SK-N-SH (cell line): ENCODE measurements at regions not wholly inside any gene's neighbourhood (a gene's known extent, or its start where the extent isn't known, plus 50 kb on each side); places are given as distances from the start of the nearest gene placed in this dataset.

ENCODE experiments used
- CTCF ChIA-PET: fragments of 300-600, 350-600 bp; formaldehyde crosslinking; extraction: SDS; loops from one replicate; lab custom pipeline; 2021; lab: Yijun Ruan, JAX
- POLR2A ChIA-PET: fragments of 350-600 bp; sonication (Branson Sonifier 250); formaldehyde crosslinking; extraction: SDS; loops from one replicate; lab custom pipeline; 2020; ENCODE audit warnings: antibody characterized with exemption, inconsistent platforms; lab: Yijun Ruan, JAX
- DNase-seq: peaks from one replicate; pipeline ENCODE4 v3.0.0; 2012
- H2AFZ ChIP-seq: fragments of 200-600 bp; sonication (generic); 2 replicates; pipeline ENCODE4 v1.8.1; 2016; ENCODE audit warnings: antibody characterized with exemption, mild to moderate bottlenecking, low read depth
- H3F3A ChIP-seq: fragments of 200-600 bp; sonication (generic); replicated peaks from 2 replicates; pipeline ENCODE3; 2016; ENCODE audit warnings: antibody characterized with exemption, mild to moderate bottlenecking; ENCODE audit not compliant: insufficient read depth
- H3K27ac ChIP-seq, 2 experiments: fragments of 200-500 bp in 1 of 2; fragments of 200-600 bp in 1 of 2; sonication (Bioruptor generic) in 1 of 2; sonication (generic), shearing (Covaris generic) in 1 of 2; 2 replicates each; pipeline versions ENCODE4 v1.5.1 to v1.6.1; 2014 to 2016; ENCODE audit warnings: low read depth in 2 of 2, inconsistent platforms in 1 of 2, low read length in 1 of 2, mild to moderate bottlenecking in 1 of 2, mixed read lengths in 1 of 2
- H3K27me3 ChIP-seq: fragments of 200-600 bp; sonication (generic), shearing (Covaris generic); 2 replicates; pipeline ENCODE4 v1.6.1; 2016; ENCODE audit warnings: mixed run types; ENCODE audit not compliant: insufficient read depth
- H3K36me3 ChIP-seq, 2 experiments: fragments of 200-500 bp in 1 of 2; fragments of 200-600 bp in 1 of 2; sonication (Bioruptor generic) in 1 of 2; sonication (generic) in 1 of 2; replicated peaks in 1 of 2; 2 replicates each; pipeline versions ENCODE3 to v1.5.1; 2014 to 2016; ENCODE audit warnings: low read length in 1 of 2, mild to moderate bottlenecking in 1 of 2; ENCODE audit not compliant: insufficient read depth in 2 of 2, control insufficient read depth in 1 of 2
- H3K4me1 ChIP-seq, 2 experiments: fragments of 200-500 bp in 1 of 2; fragments of 200-600 bp in 1 of 2; sonication (Bioruptor generic) in 1 of 2; sonication (generic), shearing (Covaris generic) in 1 of 2; 2 replicates each; pipeline versions ENCODE4 v1.5.1 to v1.6.1; 2014 to 2016; ENCODE audit warnings: low read depth in 1 of 2, low read length in 1 of 2, mixed run types in 1 of 2; ENCODE audit not compliant: insufficient read depth in 2 of 2, control insufficient read depth in 1 of 2
- H3K4me2 ChIP-seq: fragments of 200-600 bp; sonication (generic), shearing (Covaris generic); 2 replicates; pipeline ENCODE4 v1.6.1; 2017; ENCODE audit warnings: mixed run types
- H3K4me3 ChIP-seq, 2 experiments: fragments of 200-500 bp in 1 of 2; fragments of 200-600 bp in 1 of 2; sonication (Bioruptor generic) in 1 of 2; sonication (generic), shearing (Covaris generic) in 1 of 2; 2 replicates each; pipeline versions ENCODE4 v1.5.1 to v1.8.1; 2014 to 2016; ENCODE audit warnings: low read depth in 2 of 2, inconsistent platforms in 1 of 2, low read length in 1 of 2, mild to moderate bottlenecking in 1 of 2, mixed read lengths in 1 of 2, moderate library complexity in 1 of 2
- H3K79me2 ChIP-seq: fragments of 200-600 bp; sonication (generic); 2 replicates; pipeline ENCODE4 v1.8.1; 2017; ENCODE audit warnings: mild to moderate bottlenecking; ENCODE audit not compliant: insufficient read depth
- H3K9ac ChIP-seq: fragments of 200-600 bp; sonication (generic); 2 replicates; pipeline ENCODE4 v1.6.1; 2017; ENCODE audit warnings: mixed run types
- H3K9me2 ChIP-seq: fragments of 200-600 bp; sonication (generic); 2 replicates; pipeline ENCODE4 v1.6.1; 2017; ENCODE audit warnings: mixed run types
- H3K9me3 ChIP-seq: fragments of 200-600 bp; sonication (generic); 2 replicates; pipeline ENCODE4 v1.6.1; 2017; ENCODE audit warnings: mixed run types, mild to moderate bottlenecking, moderate library complexity
- H4K20me1 ChIP-seq: fragments of 200-600 bp; sonication (generic); 2 replicates; pipeline ENCODE4 v1.6.1; 2017; ENCODE audit warnings: mild to moderate bottlenecking, mixed run types; ENCODE audit not compliant: insufficient read depth
- CHD2 ChIP-seq: fragments of 150-350 bp; IDR thresholded peaks from 2 replicates; pipeline ENCODE4 v1.6.1; 2018; ENCODE audit warnings: low read length; ENCODE audit not compliant: partially characterized antibody
- EP300 ChIP-seq, 2 experiments: IDR thresholded peaks; 2 replicates each; pipeline versions ENCODE4 v1.4.0 to v1.6.1; 2012; ENCODE audit warnings: borderline replicate concordance in 1 of 2, low read depth in 1 of 2, low read length in 1 of 2
- FOSL2 ChIP-seq: IDR thresholded peaks from 2 replicates; pipeline ENCODE4 v1.4.0; 2012; ENCODE audit warnings: low read depth, mild to moderate bottlenecking, moderate library complexity, borderline replicate concordance
- FOXM1 ChIP-seq: IDR thresholded peaks from 2 replicates; pipeline ENCODE4 v1.4.0; 2012; ENCODE audit warnings: low read depth, mild to moderate bottlenecking
- GABPA ChIP-seq: IDR thresholded peaks from 2 replicates; pipeline ENCODE4 v1.4.0; 2012; ENCODE audit warnings: low read depth, mild to moderate bottlenecking
- GATA2 ChIP-seq: sonication (generic); formaldehyde crosslinking; IDR thresholded peaks from 2 replicates; pipeline ENCODE4 v1.5.0; 2020; ENCODE audit warnings: mild to moderate bottlenecking, missing genetic modification reagents
- MEF2A ChIP-seq: IDR thresholded peaks from 2 replicates; pipeline ENCODE4 v1.4.0; 2012; ENCODE audit warnings: low read depth, borderline replicate concordance
- MXI1 ChIP-seq: IDR thresholded peaks from 2 replicates; pipeline ENCODE4 v1.6.1; 2012; ENCODE audit warnings: mild to moderate bottlenecking, low read depth, low read length, improper control_type of control experiment
- NRF1 ChIP-seq: IDR thresholded peaks from 2 replicates; pipeline ENCODE4 v1.6.1; 2012; ENCODE audit warnings: low read depth, mild to moderate bottlenecking, low read length
- PBX3 ChIP-seq: IDR thresholded peaks from 2 replicates; pipeline ENCODE4; 2012
- POLR2AphosphoS5 ChIP-seq: IDR thresholded peaks from 2 replicates; pipeline ENCODE4 v1.6.1; 2012; ENCODE audit warnings: low read depth, low read length
- REST ChIP-seq: IDR thresholded peaks from 2 replicates; pipeline ENCODE4 v1.6.1; 2012; ENCODE audit warnings: mild to moderate bottlenecking, low read depth, low read length, moderate library complexity
- RFX5 ChIP-seq: IDR thresholded peaks from 2 replicates; pipeline ENCODE4 v1.6.1; 2012; ENCODE audit warnings: mild to moderate bottlenecking, improper control_type of control experiment, low read length
- RXRA ChIP-seq: IDR thresholded peaks from 2 replicates; pipeline ENCODE4 v1.4.0; 2012; ENCODE audit warnings: low read depth, mild to moderate bottlenecking, borderline replicate concordance
- SMC3 ChIP-seq: IDR thresholded peaks from 2 replicates; pipeline ENCODE4 v1.6.1; 2012; ENCODE audit warnings: low read depth, low read length, improper control_type of control experiment
- TCF12 ChIP-seq: IDR thresholded peaks from 2 replicates; pipeline ENCODE4 v1.4.0; 2012
- TEAD4 ChIP-seq: IDR thresholded peaks from 2 replicates; pipeline ENCODE4 v1.4.0; 2012; ENCODE audit warnings: mild to moderate bottlenecking, borderline replicate concordance; ENCODE audit not compliant: insufficient read depth
- WGBS: methylation state at CpG from one replicate; pipeline ENCODE4 v1.1.6; 2017; ENCODE audit warnings: low lambda C conversion rate; 5-methylcytosine and 5-hydroxymethylcytosine counted together

GRCh38 chr5:93107141-93107540, 473.9 kb downstream of the NR2F1-AS1 start:
- H3K27ac ChIP-seq, result peak overlapping the region in 1 of 2 experiments; percentile 80; a peak in 2 of 4 replicates
- no peak overlapping the region for H3K4me3 ChIP-seq
- DNase-seq, result peak; percentile 15
- TF ChIP-seq FOXM1, result no peak
- TF ChIP-seq RXRA, result no peak
- no peak for TF ChIP-seq PBX3
- peak in 1 of 2 experiments; percentile 91; a peak in 2 of 4 replicates for TF ChIP-seq EP300 (IDR thresholded peaks at IDR 0.05; ENCODE audit: borderline replicate concordance in 1 of 2, low read depth in 1 of 2, low read length in 1 of 2)
- TF ChIP-seq FOSL2, result no peak
- peak; percentile 37; the same call in 1 of the 2 replicates for TF ChIP-seq TCF12
- peak; percentile 69 for TF ChIP-seq GATA2
- no peak for TF ChIP-seq TEAD4
- TF ChIP-seq GABPA, result no peak
- no peak for TF ChIP-seq MEF2A
- TF ChIP-seq POLR2AphosphoS5, result no peak
- TF ChIP-seq CHD2, result peak; percentile 65
- no peak for TF ChIP-seq SMC3
- no peak for TF ChIP-seq RFX5
- no peak for TF ChIP-seq NRF1
- TF ChIP-seq REST, result no peak
- TF ChIP-seq MXI1, result 0 out of 2 replicates have a peak, but pooled peaks have one; percentile 15
- CTCF ChIA-PET, result interaction anchor here (0.6 kb wide), 1 partner anchor 781 kb away, joined by 3 read pairs; no protein-coding TSS in a partner anchor
- H3K27me3 ChIP-seq, result no peaks in the 10 kb centered on the region
- H3K36me3 ChIP-seq, result no peaks in the 10 kb centered on the region
- H3K4me1 ChIP-seq, result peaks cover 0 to 15% of the 10 kb centered on the region in 2 experiments; a peak in 2 of 4 replicates
- no peaks in the 10 kb centered on the region for H3K9me2 ChIP-seq
- H3K9ac ChIP-seq, result no peak overlapping the region
- H4K20me1 ChIP-seq, result no peaks in the 10 kb centered on the region
- no peak overlapping the region for H3K4me2 ChIP-seq
- no peak overlapping the region for H2AFZ ChIP-seq
- no peaks in the 10 kb centered on the region for H3F3A ChIP-seq
- WGBS, result 43% methylated on average over 1 of the region's 1 CpG
- no peaks in the 10 kb centered on the region for H3K9me3 ChIP-seq
- no peaks in the 10 kb centered on the region for H3K79me2 ChIP-seq
- POLR2A ChIA-PET, result no interaction called here
